GM12873 (cell line): ENCODE measurements at regions not wholly inside any gene's neighbourhood (a gene's known extent, or its start where the extent isn't known, plus 50 kb on each side); places are given as distances from the start of the nearest gene placed in this dataset.

Source experiments
- TF ChIP-seq, protein P1 (sequence below): IDR thresholded peaks from 2 replicates; pipeline ENCODE4 v1.5.1; 2012; ENCODE audit warnings: low read depth, mild to moderate bottlenecking, moderate library complexity, low read length, control low read depth; ENCODE audit not compliant: insufficient read depth; ENCODE audit errors: missing control alignments

DNA sequence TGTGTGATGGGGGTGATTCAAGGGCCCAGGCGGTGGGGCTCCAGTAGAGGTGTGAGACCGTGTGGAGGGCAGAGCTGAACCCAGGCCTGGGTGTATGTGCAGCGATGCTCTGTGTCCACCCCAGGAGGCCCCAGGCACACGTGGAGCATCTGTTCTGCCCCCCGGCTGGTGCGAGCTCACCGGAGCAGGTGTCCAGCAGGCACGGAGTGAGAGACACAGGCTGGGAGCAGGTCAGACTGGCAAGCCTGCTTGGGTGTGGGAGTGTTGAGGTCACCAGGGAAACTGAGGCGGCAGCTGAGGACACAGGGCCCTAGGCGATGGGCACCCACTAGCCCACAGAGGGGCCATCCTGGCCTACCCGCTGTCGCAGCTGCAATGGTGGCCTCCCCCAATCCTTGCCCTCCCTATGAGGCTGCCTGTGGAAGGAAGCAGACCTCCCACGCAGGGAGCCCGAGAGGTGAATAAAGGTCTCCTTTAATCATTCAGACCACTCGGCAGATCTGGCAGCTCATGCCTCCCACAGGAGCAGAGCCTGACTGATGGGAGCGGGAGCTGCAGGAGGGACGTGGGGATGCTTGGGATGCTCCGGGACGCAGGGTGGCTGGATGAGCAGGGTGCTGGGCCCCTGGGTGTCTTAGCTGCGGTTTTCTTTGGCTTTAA, 1165.1 kb downstream of the BRD1 start:
- TF ChIP-seq, protein P1, sequence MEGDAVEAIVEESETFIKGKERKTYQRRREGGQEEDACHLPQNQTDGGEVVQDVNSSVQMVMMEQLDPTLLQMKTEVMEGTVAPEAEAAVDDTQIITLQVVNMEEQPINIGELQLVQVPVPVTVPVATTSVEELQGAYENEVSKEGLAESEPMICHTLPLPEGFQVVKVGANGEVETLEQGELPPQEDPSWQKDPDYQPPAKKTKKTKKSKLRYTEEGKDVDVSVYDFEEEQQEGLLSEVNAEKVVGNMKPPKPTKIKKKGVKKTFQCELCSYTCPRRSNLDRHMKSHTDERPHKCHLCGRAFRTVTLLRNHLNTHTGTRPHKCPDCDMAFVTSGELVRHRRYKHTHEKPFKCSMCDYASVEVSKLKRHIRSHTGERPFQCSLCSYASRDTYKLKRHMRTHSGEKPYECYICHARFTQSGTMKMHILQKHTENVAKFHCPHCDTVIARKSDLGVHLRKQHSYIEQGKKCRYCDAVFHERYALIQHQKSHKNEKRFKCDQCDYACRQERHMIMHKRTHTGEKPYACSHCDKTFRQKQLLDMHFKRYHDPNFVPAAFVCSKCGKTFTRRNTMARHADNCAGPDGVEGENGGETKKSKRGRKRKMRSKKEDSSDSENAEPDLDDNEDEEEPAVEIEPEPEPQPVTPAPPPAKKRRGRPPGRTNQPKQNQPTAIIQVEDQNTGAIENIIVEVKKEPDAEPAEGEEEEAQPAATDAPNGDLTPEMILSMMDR, result no peak

DNA sequence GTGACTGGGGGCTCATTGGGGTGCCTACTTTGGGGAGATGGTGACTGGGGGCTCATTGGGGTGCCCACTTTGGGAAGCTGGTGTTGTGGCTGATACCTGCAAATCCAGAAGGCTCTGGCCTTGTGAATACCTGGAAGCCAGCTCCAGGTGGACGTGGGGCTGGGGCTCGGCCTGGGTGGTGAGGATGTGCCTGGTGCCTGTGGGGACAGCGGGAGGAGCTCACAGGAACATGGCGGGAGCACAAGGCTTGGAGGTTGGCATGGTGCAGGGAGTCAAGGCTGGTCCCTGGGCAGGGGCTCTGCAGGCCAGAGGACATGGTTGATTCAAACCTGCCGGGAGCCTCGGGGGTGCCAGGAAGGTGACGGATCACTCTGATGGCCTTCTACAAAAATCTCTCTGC, 1165.7 kb downstream of the BRD1 start:
- TF ChIP-seq, protein P1, result no peak

DNA sequence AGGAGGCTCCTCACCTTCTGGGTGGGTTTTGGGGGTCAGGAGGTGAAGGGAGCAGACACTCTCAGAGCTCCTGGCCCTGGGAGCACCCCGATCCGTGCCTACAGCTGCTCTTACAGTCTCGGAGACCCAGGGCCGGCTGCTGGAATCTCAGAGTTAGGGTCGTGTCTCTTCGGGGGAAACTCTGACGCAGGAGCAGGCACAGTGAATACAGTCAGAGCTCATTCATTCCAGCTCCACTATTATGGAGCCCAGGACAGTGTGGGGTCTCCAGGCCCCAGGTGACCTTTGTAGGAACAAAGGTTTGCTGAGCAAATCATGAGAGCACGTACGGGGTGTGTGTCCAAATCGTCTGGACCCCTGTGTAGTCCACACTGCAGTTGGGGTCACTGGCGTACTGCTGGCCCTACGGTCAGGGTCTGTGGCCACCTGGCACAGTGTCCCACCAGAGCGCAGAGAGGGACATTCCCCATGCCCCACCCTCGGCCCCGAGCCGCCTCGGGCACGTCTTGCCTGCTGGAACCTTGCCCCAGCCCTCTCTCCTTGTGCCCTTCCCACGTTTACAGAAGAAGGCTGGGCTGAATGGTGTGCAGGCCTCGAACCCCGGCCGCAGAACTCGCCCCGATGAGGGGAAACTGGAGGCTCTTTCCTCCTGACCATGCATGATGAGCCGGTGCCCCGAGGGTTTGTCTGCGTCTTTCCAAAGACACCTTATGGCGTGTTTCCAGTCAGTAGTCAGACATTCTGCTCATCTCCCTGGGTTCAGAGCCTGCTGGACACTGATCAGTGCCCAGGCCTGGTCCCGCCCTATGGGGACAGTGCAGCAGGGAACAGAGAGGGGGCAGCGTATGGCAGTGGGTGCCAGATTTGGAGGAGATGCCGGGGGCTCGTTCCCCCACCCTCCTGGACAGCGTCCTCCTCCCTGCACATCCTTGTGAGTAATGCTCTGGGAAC, 1166.6 kb downstream of the BRD1 start:
- TF ChIP-seq, protein P1, result no peak

GRCh38 chr22:48660104-48660789, 1167.4 kb downstream of the BRD1 start:
- TF ChIP-seq, protein P1, result no peak

GRCh38 chr22:48659404-48659996, 1168.2 kb downstream of the BRD1 start:
- TF ChIP-seq, protein P1, result no peak

DNA sequence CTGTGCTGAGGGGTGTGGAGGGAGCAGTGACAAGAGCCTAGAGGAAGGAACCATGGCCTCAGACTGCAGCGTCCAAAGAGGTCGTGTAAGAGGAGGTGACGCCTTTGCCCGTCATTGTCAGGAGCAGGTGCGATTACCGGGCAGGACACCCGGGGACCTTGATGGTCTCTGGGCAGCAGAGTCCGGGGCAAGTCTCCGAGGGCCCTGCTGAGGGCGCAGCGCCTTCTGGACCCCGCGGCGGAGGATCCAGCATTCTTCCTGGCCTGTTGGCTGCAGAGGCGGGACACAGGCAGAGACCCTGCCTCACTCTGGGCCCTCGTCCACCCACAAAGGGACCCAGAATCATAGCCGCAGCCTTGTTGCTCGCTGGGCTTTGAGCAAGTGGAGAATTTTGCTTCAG, 1168.8 kb downstream of the BRD1 start:
- TF ChIP-seq, protein P1, result no peak

- TF ChIP-seq, protein P1, result no peak
Measured at GRCh38 chr22:48658246-48658645, 1169.4 kb downstream of the BRD1 start.
